ENCODE measurements at regions not wholly inside any gene's neighbourhood (a gene's known extent, or its start where the extent isn't known, plus 50 kb on each side); places are given as distances from the start of the nearest gene placed in this dataset.

- TF ChIP-seq, protein P1, sequence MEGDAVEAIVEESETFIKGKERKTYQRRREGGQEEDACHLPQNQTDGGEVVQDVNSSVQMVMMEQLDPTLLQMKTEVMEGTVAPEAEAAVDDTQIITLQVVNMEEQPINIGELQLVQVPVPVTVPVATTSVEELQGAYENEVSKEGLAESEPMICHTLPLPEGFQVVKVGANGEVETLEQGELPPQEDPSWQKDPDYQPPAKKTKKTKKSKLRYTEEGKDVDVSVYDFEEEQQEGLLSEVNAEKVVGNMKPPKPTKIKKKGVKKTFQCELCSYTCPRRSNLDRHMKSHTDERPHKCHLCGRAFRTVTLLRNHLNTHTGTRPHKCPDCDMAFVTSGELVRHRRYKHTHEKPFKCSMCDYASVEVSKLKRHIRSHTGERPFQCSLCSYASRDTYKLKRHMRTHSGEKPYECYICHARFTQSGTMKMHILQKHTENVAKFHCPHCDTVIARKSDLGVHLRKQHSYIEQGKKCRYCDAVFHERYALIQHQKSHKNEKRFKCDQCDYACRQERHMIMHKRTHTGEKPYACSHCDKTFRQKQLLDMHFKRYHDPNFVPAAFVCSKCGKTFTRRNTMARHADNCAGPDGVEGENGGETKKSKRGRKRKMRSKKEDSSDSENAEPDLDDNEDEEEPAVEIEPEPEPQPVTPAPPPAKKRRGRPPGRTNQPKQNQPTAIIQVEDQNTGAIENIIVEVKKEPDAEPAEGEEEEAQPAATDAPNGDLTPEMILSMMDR (IDR thresholded peaks at IDR 0.05; ENCODE audit: low read length) = no peak
- no peak for TF ChIP-seq EZH2 (IDR thresholded peaks at IDR 0.05; ENCODE audit: borderline replicate concordance, low read length)
Observed at GRCh38 chr1:73181190-73181540, 898.8 kb upstream of the NEGR1 start.

All from OCI-LY1 (cell line).